Tibial nerve (tissue), 4 donors: ENCODE measurements at regions not wholly inside any gene's neighbourhood (a gene's known extent, or its start where the extent isn't known, plus 50 kb on each side); places are given as distances from the start of the nearest gene placed in this dataset.

Experiments
- DNase-seq, 2 donors: peaks; one replicate each; pipeline ENCODE4 v3.0.0-alpha.2; 2019; ENCODE audit warnings: low spot score in 2 of 2
- H3K27ac ChIP-seq, 4 donors: fragments of 200-600 bp; sonication (generic) in 3 of 4; one replicate each; pipeline ENCODE4 v1.5.1; 2017 to 2019; ENCODE audit warnings: mild to moderate bottlenecking in 1 of 4
- H3K27me3 ChIP-seq, 2 donors: fragments of 200-600 bp; sonication (generic) in 1 of 2; one replicate each; pipeline versions ENCODE4 v1.5.1 to v1.6.0; 2017 to 2019
- H3K36me3 ChIP-seq, 3 donors: fragments of 200-600 bp; sonication (generic); one replicate each; pipeline ENCODE4 v1.5.1; 2018 to 2019
- H3K4me1 ChIP-seq, 4 donors: fragments of 200-600 bp; sonication (generic) in 3 of 4; one replicate each; pipeline ENCODE4 v1.5.1; 2017 to 2019
- H3K4me3 ChIP-seq, 4 donors: fragments of 200-600 bp; sonication (generic) in 3 of 4; one replicate each; pipeline ENCODE4 v1.5.1; 2017 to 2019; ENCODE audit warnings: mild to moderate bottlenecking in 1 of 4, moderate library complexity in 1 of 4
- H3K9me3 ChIP-seq, 4 donors: fragments of 200-600 bp; sonication (generic) in 3 of 4; one replicate each; pipeline ENCODE4 v1.5.1; 2017 to 2019
- EP300 ChIP-seq, 2 donors: sonication (generic); formaldehyde crosslinking; IDR thresholded peaks; one replicate each; pipeline ENCODE4 v1.6.1; 2017; ENCODE audit warnings: antibody characterized with exemption in 2 of 2, mild to moderate bottlenecking in 1 of 2
- POLR2A ChIP-seq, 2 donors: fragments of 450-650 bp; IDR thresholded peaks; one replicate each; pipeline ENCODE4 v1.6.1; 2017; ENCODE audit warnings: antibody characterized with exemption in 2 of 2, mild to moderate bottlenecking in 2 of 2, moderate library complexity in 2 of 2
- WGBS, 2 donors: methylation state at CpG; one replicate each; pipeline ENCODE4 v1.1.5; 2018; 5-methylcytosine and 5-hydroxymethylcytosine counted together
- TF ChIP-seq, protein P1 (sequence below), 5 experiments: fragments of 200-600 bp in 3 of 5; fragments of 450-650 bp in 2 of 5; sonication (generic) in 3 of 5; IDR thresholded peaks; one replicate each; pipeline ENCODE4 v1.5.1; 2016 to 2019; ENCODE audit warnings: antibody characterized with exemption in 5 of 5, mild to moderate bottlenecking in 3 of 5, moderate library complexity in 2 of 5

DNA sequence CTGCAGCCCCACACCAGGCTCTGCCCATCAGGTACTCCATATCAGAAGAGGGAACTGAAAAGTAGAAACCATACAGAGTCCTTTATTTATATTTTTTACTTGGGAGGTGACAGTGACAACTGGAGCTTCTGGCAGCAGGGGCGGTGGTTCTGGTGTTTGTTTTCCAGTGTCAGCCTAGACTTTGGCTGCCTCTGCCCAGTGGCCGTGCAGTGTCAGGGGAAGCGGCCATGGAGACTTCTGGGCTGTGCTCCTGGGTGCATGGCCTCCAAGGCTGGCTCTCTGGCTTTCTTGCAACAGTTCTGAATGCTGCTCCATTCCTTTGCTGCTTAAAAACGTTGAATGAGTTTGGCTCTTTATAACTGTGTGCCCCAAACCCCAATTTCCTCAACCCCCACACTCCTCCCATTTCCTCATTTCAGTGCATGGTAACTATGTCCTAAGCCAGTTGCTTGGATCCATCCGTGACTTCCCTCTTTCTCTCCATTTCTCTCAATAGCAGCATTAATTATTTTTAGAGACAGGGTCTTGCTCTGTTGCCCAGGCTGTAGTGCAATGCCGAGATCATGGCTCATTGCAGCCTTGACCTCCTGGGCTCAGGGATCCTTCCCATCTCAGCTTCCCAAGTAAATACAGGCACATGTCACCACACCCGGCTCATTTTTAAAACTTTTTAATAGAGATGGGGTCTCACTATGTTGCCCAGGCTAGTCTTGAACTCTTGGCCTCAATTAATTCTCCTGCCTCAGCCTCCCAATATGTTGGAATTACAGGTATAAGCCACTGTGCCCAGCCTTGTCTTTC lies 141.1 kb upstream of the SGK1 start:
- DNase-seq: no peak
- WGBS, 2 donors: 78 to 79% methylated on average over 7 of the region's 7 CpGs
- H3K4me1 ChIP-seq: no peaks in the 10 kb centered on the region
- no peaks in the 10 kb centered on the region for H3K27me3 ChIP-seq
- no peak overlapping the region for H3K4me3 ChIP-seq
- no peaks in the 10 kb centered on the region for H3K36me3 ChIP-seq
- no peaks in the 10 kb centered on the region for H3K9me3 ChIP-seq
- no peak for TF ChIP-seq EP300 (IDR thresholded peaks at IDR 0.05)
- TF ChIP-seq, protein P1, sequence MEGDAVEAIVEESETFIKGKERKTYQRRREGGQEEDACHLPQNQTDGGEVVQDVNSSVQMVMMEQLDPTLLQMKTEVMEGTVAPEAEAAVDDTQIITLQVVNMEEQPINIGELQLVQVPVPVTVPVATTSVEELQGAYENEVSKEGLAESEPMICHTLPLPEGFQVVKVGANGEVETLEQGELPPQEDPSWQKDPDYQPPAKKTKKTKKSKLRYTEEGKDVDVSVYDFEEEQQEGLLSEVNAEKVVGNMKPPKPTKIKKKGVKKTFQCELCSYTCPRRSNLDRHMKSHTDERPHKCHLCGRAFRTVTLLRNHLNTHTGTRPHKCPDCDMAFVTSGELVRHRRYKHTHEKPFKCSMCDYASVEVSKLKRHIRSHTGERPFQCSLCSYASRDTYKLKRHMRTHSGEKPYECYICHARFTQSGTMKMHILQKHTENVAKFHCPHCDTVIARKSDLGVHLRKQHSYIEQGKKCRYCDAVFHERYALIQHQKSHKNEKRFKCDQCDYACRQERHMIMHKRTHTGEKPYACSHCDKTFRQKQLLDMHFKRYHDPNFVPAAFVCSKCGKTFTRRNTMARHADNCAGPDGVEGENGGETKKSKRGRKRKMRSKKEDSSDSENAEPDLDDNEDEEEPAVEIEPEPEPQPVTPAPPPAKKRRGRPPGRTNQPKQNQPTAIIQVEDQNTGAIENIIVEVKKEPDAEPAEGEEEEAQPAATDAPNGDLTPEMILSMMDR (IDR thresholded peaks at IDR 0.05): no peak
- no peak for TF ChIP-seq POLR2A (IDR thresholded peaks at IDR 0.05)
- H3K27ac ChIP-seq: no peak overlapping the region

DNA sequence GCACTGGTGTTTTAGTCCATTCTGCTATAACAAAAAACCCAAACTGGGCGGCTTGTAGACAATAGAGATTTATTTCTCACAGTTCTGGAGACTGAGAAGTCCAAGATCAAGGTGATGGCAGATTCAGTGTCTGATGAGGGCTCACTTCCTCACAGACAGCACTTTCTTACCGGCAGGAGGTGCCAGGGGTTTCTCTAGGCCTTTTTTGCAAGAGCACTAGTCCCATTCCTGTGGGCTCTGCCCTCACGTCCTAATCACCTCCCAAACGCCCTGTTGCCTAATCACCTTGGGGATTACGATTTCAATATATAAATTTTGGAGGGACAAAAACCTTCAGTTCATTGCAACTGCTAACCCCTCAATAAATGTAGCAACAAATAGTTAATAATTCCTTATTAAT lies 140.0 kb upstream of the SGK1 start:
- TF ChIP-seq POLR2A (IDR thresholded peaks at IDR 0.05) (no peak), EP300 (IDR thresholded peaks at IDR 0.05) (no peak)
- TF ChIP-seq, protein P1 (IDR thresholded peaks at IDR 0.05): no peak

GRCh38 chr6:134456226-134456625 lies 138.3 kb upstream of the SGK1 start:
- no peaks in the 10 kb centered on the region for H3K9me3 ChIP-seq
- no peaks in the 10 kb centered on the region for H3K4me1 ChIP-seq
- no peak overlapping the region for H3K4me3 ChIP-seq
- TF ChIP-seq POLR2A (IDR thresholded peaks at IDR 0.05): no peak
- TF ChIP-seq EP300 (IDR thresholded peaks at IDR 0.05): no peak
- TF ChIP-seq, protein P1 (IDR thresholded peaks at IDR 0.05): no peak
- WGBS, 2 donors: 63 to 66% methylated on average over 2 of the region's 2 CpGs
- H3K27ac ChIP-seq: no peak overlapping the region
- H3K36me3 ChIP-seq: no peaks in the 10 kb centered on the region
- no peak for DNase-seq
- H3K27me3 ChIP-seq: no peaks in the 10 kb centered on the region

More for the DNA sequence above, 140.0 kb upstream of the SGK1 start:
- no peak overlapping the region for H3K4me3 ChIP-seq
- H3K27ac ChIP-seq: no peak overlapping the region
- H3K4me1 ChIP-seq: no peaks in the 10 kb centered on the region
- H3K27me3 ChIP-seq: no peaks in the 10 kb centered on the region
- no peaks in the 10 kb centered on the region for H3K36me3 ChIP-seq
- H3K9me3 ChIP-seq: no peaks in the 10 kb centered on the region
- no peak for DNase-seq
- 80 to 83% methylated on average over 5 of the region's 5 CpGs for WGBS, 2 donors

DNA sequence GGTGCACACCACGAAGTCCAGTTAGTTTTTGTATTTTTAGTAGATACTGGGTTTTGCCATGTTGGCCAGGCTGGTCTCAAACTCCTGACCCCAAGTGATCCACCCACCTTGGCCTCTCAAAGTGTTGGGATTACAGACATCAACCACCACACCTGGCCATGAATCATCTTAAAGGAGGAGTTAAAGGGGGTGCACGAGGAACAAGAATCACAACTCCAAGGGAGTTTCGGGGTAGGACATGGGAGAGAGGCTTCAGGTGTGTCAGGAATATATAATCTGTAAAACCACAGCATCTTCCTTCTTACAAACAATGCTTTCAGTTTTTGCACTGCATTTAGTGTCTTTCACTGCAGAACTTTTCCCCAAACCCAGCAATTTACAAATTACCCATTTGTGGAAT lies 137.4 kb upstream of the SGK1 start:
- H3K4me1 ChIP-seq: no peaks in the 10 kb centered on the region
- WGBS, 2 donors: 77 to 91% methylated on average over 3 of the region's 3 CpGs

GRCh38 chr6:134454794-134455193 lies 136.9 kb upstream of the SGK1 start:
- H3K9me3 ChIP-seq: no peaks in the 10 kb centered on the region
- H3K27ac ChIP-seq: no peak overlapping the region
- H3K4me3 ChIP-seq: no peak overlapping the region
- no peaks in the 10 kb centered on the region for H3K4me1 ChIP-seq
- DNase-seq: no peak
- TF ChIP-seq, protein P1 (IDR thresholded peaks at IDR 0.05): no peak
- TF ChIP-seq POLR2A (IDR thresholded peaks at IDR 0.05): no peak
- TF ChIP-seq EP300 (IDR thresholded peaks at IDR 0.05): no peak
- 43 to 51% methylated on average over 2 of the region's 2 CpGs for WGBS, 2 donors
- H3K36me3 ChIP-seq: no peaks in the 10 kb centered on the region
- no peaks in the 10 kb centered on the region for H3K27me3 ChIP-seq

More for the DNA sequence above, 137.4 kb upstream of the SGK1 start:
- H3K27me3 ChIP-seq: no peaks in the 10 kb centered on the region
- H3K9me3 ChIP-seq: no peaks in the 10 kb centered on the region
- TF ChIP-seq, protein P1 (IDR thresholded peaks at IDR 0.05): no peak
- TF ChIP-seq POLR2A (IDR thresholded peaks at IDR 0.05): no peak
- no peak for TF ChIP-seq EP300 (IDR thresholded peaks at IDR 0.05)
- no peak for DNase-seq
- H3K4me3 ChIP-seq: no peak overlapping the region
- H3K36me3 ChIP-seq: no peaks in the 10 kb centered on the region
- H3K27ac ChIP-seq: no peak overlapping the region
